HG03439 (cell line): ENCODE measurements at regions not wholly inside any gene's neighbourhood (a gene's known extent, or its start where the extent isn't known, plus 50 kb on each side); places are given as distances from the start of the nearest gene placed in this dataset.
A peak's percentile ranks its signal among the peaks of the same experiment; 100 is the strongest.

Source experiments
- ATAC-seq: cut with Tn5 transposase; IDR thresholded peaks from one replicate; pipeline ENCODE4 v1.9.1; 2021; ENCODE audit warnings: mild to moderate bottlenecking, moderate library complexity; ENCODE audit not compliant: unreplicated experiment

DNA sequence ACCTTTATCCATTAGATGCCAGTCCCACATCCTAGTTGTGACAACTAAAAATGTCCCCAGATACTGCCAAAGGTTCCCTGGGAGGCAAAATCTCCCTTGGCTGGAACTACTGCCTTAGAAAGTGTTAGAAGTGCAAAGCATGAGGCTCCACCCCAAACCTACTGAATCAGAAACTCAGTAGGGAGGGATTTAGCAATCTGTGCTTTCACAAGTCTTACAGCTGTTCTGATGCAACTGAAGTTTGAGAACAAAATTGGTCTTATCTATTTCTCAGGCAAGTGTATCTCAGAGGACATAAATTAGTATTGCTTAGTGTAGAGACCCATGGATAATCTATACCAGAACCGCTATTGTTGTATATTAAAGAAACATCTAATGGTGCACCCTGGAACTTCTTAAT is 70.2 kb downstream of the CLDN1 start:
- ATAC-seq, result no peak

DNA sequence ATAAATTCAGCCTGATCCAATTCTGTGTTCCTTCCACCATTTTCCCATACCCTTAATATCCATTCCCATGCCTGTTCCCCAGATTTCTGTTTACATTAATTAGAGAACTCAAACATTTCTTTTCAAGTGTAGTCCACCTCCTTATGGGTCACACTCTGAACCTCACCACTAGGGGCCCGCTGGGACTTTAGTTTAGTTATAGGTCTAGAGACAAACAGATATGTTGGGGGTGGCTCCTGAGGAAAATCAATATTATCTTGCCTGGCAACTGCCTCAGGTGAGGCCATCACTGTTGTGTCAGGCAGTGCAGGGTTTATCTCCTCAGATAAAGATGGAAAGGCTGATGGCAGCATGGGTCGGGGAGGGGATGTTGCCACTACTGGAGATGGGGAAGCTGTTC is 72.8 kb downstream of the CLDN1 start:
- no peak for ATAC-seq

DNA sequence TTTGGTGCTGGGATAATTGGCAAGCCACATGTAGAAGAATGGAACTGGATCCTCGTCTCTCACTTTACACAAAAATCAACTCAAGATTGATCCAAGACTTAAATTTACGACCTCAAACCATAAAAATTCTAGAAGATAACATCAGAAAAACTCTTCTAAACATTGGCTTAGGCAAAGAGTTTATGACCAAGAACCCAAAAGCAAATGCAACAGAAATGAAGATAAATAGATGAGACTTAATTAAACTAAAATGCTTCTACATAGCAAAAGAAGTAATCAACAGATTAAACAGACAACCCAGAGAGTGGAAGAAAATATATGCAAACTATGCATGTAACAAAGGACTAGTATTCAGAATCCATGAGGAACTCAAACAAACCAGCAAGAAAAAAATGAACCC is 80.1 kb downstream of the CLDN1 start:
- ATAC-seq, result no peak

GRCh38 chr3:190239325-190239724 is 82.9 kb downstream of the CLDN1 start:
- no peak for ATAC-seq

DNA sequence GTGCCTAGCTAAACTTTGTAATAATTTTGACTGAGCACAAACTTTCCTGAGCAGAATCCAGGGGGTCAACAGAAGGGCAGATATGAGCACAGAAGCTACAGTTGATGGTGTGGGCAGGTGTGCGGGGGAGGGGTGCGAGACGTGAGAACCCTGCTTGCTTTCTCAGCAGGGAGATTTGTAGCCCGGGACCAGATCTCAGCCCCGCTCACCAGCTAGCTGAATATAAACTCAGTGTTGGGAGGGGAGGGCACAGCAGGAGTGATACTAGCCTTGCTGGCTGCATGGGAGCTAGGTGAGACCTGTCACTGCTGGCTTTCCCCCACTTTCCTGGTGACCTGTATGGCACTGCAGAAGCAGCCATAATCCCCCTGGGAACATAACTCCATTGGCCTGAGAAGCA is 83.4 kb downstream of the CLDN1 start:
- no peak for ATAC-seq

DNA sequence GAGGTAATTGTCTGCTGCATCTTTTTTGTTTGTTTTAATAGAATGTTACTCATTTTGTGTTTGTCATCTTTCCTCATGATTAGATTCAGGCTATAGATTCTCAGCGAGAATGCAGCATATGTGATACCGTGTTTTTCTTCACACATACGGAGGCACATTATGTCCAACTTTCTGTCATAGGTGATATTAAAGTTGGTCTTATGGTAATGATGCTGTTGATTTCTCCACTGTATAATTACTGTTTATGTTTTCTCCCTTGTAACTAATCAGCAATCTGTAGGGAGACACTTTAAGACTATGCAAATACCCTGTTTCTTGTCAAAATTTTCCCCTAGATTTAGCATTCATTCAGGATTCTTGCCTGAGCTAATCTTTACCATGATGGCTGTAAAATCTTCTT is 87.6 kb downstream of the CLDN1 start:
- ATAC-seq, result no peak

DNA sequence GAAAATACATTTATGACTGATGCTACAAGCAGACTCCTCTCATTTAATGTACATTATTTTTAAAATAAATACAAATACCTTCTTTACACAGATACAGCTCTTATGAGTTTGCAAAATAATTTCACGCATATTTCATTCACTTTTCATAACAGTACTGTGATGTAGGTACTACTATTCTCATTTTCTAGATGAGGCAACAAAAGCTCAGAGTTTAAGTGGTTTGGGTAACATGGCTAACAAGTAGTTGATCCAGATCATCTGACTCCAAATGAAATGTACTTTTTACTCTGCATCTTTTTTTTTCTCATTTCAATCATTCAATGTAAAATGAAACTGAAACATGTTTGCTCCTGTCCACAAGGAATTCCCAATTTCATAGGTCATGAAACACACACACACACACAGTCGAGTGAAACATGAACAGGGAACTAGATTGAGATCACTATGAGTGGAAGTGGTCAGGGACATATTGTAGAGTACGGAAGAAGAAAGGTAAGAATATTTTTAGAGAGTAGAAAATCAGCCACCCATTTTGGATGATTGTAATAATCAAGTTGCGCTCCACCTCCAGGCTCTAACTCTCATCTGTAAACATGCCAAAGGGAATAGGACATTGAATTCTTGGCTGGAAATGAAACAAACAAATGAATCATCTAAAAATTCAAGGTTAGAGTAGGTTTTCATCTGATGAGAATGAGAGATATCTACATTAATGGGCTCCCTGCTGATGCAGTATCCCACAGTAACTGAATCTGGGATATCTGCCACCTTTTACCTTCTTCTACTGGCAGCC is 92.4 kb downstream of the CLDN1 start:
- ATAC-seq, result no peak

DNA sequence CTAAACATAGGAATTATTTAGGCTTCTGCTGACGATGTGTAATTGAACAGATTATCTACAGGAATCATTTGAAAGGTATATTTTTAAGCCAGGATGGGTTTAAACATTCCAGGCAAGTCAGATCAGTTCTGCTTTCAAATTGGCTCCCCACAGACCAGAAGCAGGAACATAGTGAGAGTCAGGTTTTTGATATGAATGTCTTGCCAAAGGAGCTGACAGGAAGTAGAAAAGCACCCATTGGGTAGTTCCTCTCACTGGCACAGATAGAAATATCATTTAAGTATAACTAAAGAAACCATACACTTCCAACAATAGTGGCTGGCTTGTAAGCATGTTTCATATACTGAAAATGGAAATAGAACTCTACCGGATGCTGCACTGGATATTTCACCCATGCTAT is 95.2 kb downstream of the CLDN1 start:
- ATAC-seq, result no peak

- ATAC-seq, result no peak
Measured at GRCh38 chr3:190224863-190225692, 97.2 kb downstream of the CLDN1 start.

GRCh38 chr3:190224456-190224855 is 97.8 kb downstream of the CLDN1 start:
- ATAC-seq, result no peak

DNA sequence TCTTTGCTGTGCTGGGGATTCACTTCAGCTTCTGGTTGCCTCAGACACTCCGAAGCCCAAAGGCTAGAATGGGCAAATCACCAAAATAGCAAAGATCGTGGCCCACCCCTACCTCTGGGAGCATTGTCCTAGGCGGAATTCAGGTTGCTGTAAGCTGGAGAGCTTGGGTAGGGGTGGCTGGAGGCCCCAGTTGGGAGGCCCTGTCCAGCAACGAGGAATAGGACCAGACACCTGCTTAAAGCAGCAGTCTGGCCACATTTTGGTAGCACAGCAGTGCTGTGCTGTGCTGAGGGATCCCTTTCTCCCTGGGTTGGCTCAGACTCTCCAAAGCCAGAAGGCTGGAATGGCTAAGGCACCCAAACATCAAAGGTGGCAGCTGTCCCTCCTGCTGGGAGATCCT is 99.3 kb downstream of the CLDN1 start:
- no peak for ATAC-seq

- ATAC-seq, result no peak
Measured at GRCh38 chr3:190222360-190222759, 99.9 kb downstream of the CLDN1 start.

GRCh38 chr3:190220362-190220761 is 99.7 kb upstream of the P3H2 start:
- ATAC-seq, result no peak

DNA sequence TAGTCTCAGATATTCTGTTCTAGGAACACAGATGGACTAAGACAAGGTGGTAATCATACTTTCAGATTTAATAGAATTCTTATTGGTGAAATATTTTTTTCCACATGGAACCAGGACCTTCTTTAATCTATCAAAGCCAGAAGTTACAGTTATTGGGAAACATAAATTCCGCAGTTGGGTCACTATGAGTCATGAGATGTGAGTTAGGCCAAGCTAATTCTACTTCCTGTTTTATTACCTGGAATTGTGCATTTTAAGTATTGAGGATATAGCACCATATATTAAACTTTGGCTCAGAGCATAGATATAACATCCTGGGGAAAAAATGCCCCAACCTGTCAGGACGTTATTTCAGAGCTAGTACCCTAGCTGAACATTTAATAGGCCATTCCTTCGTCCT is 96.4 kb upstream of the P3H2 start:
- no peak for ATAC-seq

GRCh38 chr3:190213727-190214126 is 93.0 kb upstream of the P3H2 start:
- no peak for ATAC-seq

DNA sequence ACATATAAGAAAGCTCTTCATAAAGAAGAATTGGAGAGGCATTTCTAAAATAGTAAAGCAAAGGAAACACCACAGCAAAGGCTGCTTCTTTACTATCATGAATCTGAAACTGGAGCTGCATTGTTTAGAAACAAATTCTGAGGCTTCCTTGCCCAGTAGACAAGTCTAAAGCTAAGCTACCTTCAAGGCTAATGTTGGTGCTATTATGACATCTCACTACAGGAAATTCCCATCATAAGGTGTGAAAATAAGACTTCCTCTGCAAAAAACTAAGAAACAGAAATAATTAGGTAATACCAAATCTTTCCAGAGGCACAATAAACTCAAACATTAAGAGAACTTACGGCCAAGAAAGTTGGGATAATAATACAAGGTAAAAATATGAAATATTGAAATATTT is 89.9 kb upstream of the P3H2 start:
- ATAC-seq, result no peak

GRCh38 chr3:190209533-190209932 is 88.8 kb upstream of the P3H2 start:
- no peak for ATAC-seq

DNA sequence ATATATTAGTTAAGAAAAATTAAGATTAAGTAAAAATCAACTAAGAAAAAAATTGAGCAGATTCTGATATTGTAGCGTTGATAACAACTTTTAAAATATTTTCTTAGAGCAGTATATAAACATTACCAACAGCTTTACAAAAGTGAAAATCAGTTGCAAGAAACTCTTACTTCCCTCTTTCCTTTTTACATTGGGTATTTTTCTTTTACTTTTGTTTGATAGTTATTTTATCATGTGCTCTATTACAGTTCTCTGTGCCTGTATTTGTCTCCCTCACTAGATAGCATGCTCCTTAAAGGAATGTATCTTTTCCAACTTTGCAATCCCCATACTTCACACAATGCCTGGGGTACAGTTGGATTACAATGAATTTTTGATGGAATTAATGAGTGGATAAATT is 87.5 kb upstream of the P3H2 start:
- no peak for ATAC-seq

DNA sequence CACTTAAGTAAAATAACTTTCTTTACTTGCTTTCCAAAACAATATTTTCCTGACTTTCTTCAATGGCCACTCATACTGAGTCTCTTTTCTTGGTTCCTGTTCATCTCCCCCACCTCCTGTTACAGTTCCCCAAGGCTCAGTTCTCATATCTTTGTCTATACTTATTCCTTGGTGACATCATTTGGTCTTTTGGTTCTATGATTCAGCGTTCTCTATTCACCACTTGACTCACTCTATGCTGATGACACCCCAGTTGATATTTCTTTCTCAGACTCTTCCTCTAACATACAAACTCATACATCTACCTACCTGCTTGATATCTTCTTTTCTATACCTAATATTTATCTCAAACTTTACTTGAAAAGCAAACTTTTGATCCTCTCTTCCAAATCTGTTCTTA is 85.0 kb upstream of the P3H2 start:
- ATAC-seq, result peak; percentile 78

GRCh38 chr3:190204200-190204599 is 83.5 kb upstream of the P3H2 start:
- no peak for ATAC-seq

- no peak for ATAC-seq
Measured at GRCh38 chr3:190197346-190197763, 76.7 kb upstream of the P3H2 start.

DNA sequence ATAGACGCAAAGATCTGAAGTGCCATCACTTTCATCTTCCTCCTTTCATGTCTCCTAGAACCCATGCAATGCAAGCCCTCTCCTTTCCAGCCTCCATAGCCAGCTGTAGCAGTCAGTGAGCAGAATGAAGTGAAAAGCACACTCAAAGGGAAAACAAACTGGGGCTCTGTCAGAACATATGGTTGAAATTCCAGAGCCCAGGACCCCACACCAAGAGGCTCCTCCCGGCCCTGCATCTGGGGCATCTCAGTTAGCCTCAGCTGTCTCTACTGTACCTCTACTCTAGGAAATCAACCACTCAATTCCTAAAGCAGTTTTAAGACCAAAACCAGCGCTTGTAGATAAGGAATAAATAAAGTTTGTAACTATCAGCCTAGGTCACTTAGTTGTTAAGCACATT is 73.8 kb upstream of the P3H2 start:
- ATAC-seq, result no peak
